ENCODE measurements at regions not wholly inside any gene's neighbourhood (a gene's known extent, or its start where the extent isn't known, plus 50 kb on each side); places are given as distances from the start of the nearest gene placed in this dataset.

- no peak for TF ChIP-seq CTCF (IDR thresholded peaks at IDR 0.05; ENCODE audit: control extremely low read depth in 1 of 3, insufficient read depth in 1 of 3, low read depth in 1 of 3, low read length in 3 of 3)
- no peak for TF ChIP-seq RFX5 (IDR thresholded peaks at IDR 0.05; ENCODE audit: borderline replicate concordance, low read depth, low read length)
- TF ChIP-seq SIN3A (conservative IDR thresholded peaks at IDR 0.05 in 1 of 2, IDR thresholded peaks at IDR 0.05 in 1 of 2; ENCODE audit: low read depth in 1 of 2, low read length in 2 of 2) = no peak
- no peak for TF ChIP-seq CEBPB (IDR thresholded peaks at IDR 0.05; ENCODE audit: low read depth, low read length)
- TF ChIP-seq GABPA (IDR thresholded peaks at IDR 0.05; ENCODE audit: borderline replicate concordance, insufficient read depth, low read length) = no peak
- no peak for TF ChIP-seq CBX5 (IDR thresholded peaks at IDR 0.05; ENCODE audit: low read depth, low read length)
- no peak for TF ChIP-seq TAF1 (IDR thresholded peaks at IDR 0.05; ENCODE audit: low read depth, low read length)
- no peak for TF ChIP-seq EZH2 (IDR thresholded peaks at IDR 0.05; ENCODE audit: low read depth, low read length, severe bottlenecking)
- no peak for TF ChIP-seq BRCA1 (IDR thresholded peaks at IDR 0.05; ENCODE audit: low read depth, low read length)
- TF ChIP-seq EGR1 (IDR thresholded peaks at IDR 0.05; ENCODE audit: borderline replicate concordance, low read depth, low read length) = no peak
These were observed 190.8 kb upstream of the SRRM4 start for GRCh38 chr12:118790578-118790977.
